H1 (cell line): ENCODE measurements at regions not wholly inside any gene's neighbourhood (a gene's known extent, or its start where the extent isn't known, plus 50 kb on each side); places are given as distances from the start of the nearest gene placed in this dataset.

Experiments used
- CTCF ChIP-seq, 3 experiments: IDR thresholded peaks; 1 replicate in 2 of 3; 2 replicates in 1 of 3; pipeline versions ENCODE4 v1.5.1 to v1.6.1; 2011; ENCODE audit warnings: low read length in 3 of 3, mild to moderate bottlenecking in 3 of 3, inconsistent platforms in 2 of 3, low read depth in 1 of 3, moderate library complexity in 1 of 3; ENCODE audit not compliant: insufficient read depth in 1 of 3; ENCODE audit errors: control extremely low read depth in 1 of 3
- GABPA ChIP-seq: IDR thresholded peaks from 2 replicates; pipeline ENCODE4 v1.6.1; 2011; ENCODE audit warnings: mild to moderate bottlenecking, low read length, moderate library complexity, borderline replicate concordance; ENCODE audit not compliant: insufficient read depth
- POLR2AphosphoS5 ChIP-seq: IDR thresholded peaks from 2 replicates; pipeline ENCODE4 v1.6.1; 2011; ENCODE audit warnings: low read depth, low read length

GRCh38 chr3:127487196-127487595, 103.3 kb downstream of the TPRA1 start:
- TF ChIP-seq CTCF (IDR thresholded peaks at IDR 0.05; ENCODE audit: control extremely low read depth in 1 of 3, insufficient read depth in 1 of 3, low read depth in 1 of 3, low read length in 3 of 3): no peak
- no peak for TF ChIP-seq POLR2AphosphoS5
- TF ChIP-seq GABPA: no peak
